Osteoblast (primary cell): ENCODE measurements at regions not wholly inside any gene's neighbourhood (a gene's known extent, or its start where the extent isn't known, plus 50 kb on each side); places are given as distances from the start of the nearest gene placed in this dataset.

Experiments
- DNase-seq: peaks from one replicate; pipeline ENCODE4 v3.0.0; 2011; ENCODE audit warnings: low spot score, mixed read lengths; ENCODE audit not compliant: insufficient read length; ENCODE audit errors: missing footprints
- H2AFZ ChIP-seq: 2 replicates; pipeline ENCODE4 v1.6.0; 2011; ENCODE audit warnings: mild to moderate bottlenecking, low read length
- H3K27ac ChIP-seq: 2 replicates; pipeline ENCODE4 v1.5.1; 2011; ENCODE audit warnings: mild to moderate bottlenecking, low read depth, low read length, moderate library complexity
- H3K27me3 ChIP-seq: 2 replicates; pipeline ENCODE4 v1.6.0; 2012; ENCODE audit warnings: mild to moderate bottlenecking, control low read depth, inconsistent platforms, low read length, moderate library complexity; ENCODE audit not compliant: insufficient read depth
- H3K36me3 ChIP-seq: 2 replicates; pipeline ENCODE4 v1.5.1; 2011; ENCODE audit warnings: mild to moderate bottlenecking, low read length, control low read depth, moderate library complexity; ENCODE audit not compliant: insufficient read depth
- H3K4me1 ChIP-seq: 2 replicates; pipeline ENCODE4 v1.5.1; 2011; ENCODE audit warnings: mild to moderate bottlenecking, low read length, control low read depth, moderate library complexity; ENCODE audit not compliant: insufficient read depth
- H3K4me2 ChIP-seq: 2 replicates; pipeline ENCODE4 v1.6.0; 2011; ENCODE audit warnings: mild to moderate bottlenecking, low read length; ENCODE audit not compliant: insufficient read depth
- H3K4me3 ChIP-seq: fragments of 200-600 bp; sonication (generic); 3 replicates; pipeline ENCODE4 v1.5.1; 2012; ENCODE audit warnings: mild to moderate bottlenecking, low read length, inconsistent platforms; ENCODE audit not compliant: insufficient read depth
- H3K79me2 ChIP-seq: 2 replicates; pipeline ENCODE4 v1.6.0; 2012; ENCODE audit warnings: mild to moderate bottlenecking, low read length, control low read depth, inconsistent platforms; ENCODE audit not compliant: insufficient read depth
- H3K9me3 ChIP-seq: 2 replicates; pipeline ENCODE4 v1.5.1; 2011; ENCODE audit warnings: low read depth, low read length, control low read depth
- H4K20me1 ChIP-seq: 2 replicates; pipeline ENCODE4 v1.6.0; 2012; ENCODE audit warnings: mild to moderate bottlenecking, low read length, control low read depth; ENCODE audit not compliant: insufficient read depth
- TF ChIP-seq, protein P1 (sequence below): IDR thresholded peaks from 2 replicates; pipeline ENCODE4 v1.5.1; 2011; ENCODE audit warnings: mild to moderate bottlenecking, low read depth, low read length, moderate library complexity; ENCODE audit errors: extremely low read depth

DNA sequence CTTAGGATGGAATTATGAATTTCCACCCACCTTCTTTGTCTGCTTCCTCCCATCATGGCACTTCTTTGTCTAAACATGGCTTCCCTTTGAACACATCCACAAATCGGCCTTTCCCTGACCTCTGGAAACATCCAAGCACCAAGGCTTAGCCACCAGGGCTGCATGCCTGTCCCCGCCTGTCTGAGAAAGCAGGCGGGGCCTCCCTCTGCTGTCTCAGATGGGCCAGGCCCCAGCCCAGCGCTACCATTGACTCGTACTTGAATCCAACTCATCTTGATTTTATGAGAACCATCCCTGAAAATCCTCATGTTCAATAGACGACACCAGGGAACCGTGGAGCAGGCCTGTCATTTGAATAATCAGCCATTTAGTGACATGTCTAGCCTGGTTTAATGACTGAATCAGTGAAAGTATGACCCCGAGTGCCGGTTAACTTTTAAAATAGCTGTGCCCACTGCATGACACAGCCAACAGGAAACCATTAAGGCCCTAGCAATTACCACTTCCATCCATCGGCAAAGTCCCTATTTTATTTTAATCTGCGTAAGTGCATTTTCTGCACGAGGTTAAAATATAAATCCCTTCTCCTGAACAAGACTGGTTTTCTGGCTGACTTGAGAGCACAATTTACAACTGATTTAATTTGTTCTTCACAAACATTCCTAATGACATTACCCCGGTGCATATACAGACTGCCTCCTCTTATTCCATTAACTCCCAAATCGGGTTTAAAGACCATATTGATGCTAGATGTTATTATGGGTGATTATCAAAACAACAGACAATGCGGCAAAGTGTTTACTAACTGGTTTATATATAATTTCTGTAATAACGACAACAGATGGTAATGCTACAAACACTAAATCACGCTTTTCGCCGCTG, 194.7 kb downstream of the BUB3 start:
- H3K79me2 ChIP-seq: no peaks in the 10 kb centered on the region
- H2AFZ ChIP-seq: no peak overlapping the region
- no peaks in the 10 kb centered on the region for H3K27me3 ChIP-seq
- H4K20me1 ChIP-seq: no peaks in the 10 kb centered on the region
- no peak overlapping the region for H3K4me2 ChIP-seq
- no peak for DNase-seq
- H3K27ac ChIP-seq: no peak overlapping the region
- no peaks in the 10 kb centered on the region for H3K36me3 ChIP-seq
- no peaks in the 10 kb centered on the region for H3K9me3 ChIP-seq
- no peak overlapping the region for H3K4me3 ChIP-seq
- no peaks in the 10 kb centered on the region for H3K4me1 ChIP-seq
- TF ChIP-seq, protein P1, sequence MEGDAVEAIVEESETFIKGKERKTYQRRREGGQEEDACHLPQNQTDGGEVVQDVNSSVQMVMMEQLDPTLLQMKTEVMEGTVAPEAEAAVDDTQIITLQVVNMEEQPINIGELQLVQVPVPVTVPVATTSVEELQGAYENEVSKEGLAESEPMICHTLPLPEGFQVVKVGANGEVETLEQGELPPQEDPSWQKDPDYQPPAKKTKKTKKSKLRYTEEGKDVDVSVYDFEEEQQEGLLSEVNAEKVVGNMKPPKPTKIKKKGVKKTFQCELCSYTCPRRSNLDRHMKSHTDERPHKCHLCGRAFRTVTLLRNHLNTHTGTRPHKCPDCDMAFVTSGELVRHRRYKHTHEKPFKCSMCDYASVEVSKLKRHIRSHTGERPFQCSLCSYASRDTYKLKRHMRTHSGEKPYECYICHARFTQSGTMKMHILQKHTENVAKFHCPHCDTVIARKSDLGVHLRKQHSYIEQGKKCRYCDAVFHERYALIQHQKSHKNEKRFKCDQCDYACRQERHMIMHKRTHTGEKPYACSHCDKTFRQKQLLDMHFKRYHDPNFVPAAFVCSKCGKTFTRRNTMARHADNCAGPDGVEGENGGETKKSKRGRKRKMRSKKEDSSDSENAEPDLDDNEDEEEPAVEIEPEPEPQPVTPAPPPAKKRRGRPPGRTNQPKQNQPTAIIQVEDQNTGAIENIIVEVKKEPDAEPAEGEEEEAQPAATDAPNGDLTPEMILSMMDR: no peak

DNA sequence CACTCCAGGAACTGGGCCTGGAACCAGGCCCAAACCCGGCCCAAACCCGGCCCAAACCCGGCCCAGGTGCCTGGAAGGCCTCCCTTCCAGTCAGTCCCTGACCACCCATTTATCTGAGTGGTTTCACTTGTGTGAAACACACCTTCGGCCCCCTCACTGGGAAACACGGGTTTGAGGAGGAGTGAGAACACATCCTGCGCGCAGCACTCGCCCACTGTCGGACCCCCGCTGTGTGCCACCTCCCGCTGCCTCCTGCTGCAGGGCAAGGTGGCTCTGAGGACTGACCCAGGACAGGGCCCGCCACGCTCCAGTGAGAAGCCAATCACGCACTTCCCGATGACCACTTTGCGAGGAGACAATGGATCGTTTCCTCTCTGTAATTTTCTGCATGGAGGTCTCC, 197.5 kb downstream of the BUB3 start:
- H3K27ac ChIP-seq: no peak overlapping the region
- no peaks in the 10 kb centered on the region for H3K27me3 ChIP-seq
- DNase-seq: no peak
- no peak overlapping the region for H3K4me3 ChIP-seq
- H3K36me3 ChIP-seq: no peaks in the 10 kb centered on the region
- no peak overlapping the region for H3K4me2 ChIP-seq
- H3K79me2 ChIP-seq: no peaks in the 10 kb centered on the region
- no peaks in the 10 kb centered on the region for H3K4me1 ChIP-seq
- H2AFZ ChIP-seq: no peak overlapping the region
- no peaks in the 10 kb centered on the region for H4K20me1 ChIP-seq
- H3K9me3 ChIP-seq: no peaks in the 10 kb centered on the region
- TF ChIP-seq, protein P1: no peak

DNA sequence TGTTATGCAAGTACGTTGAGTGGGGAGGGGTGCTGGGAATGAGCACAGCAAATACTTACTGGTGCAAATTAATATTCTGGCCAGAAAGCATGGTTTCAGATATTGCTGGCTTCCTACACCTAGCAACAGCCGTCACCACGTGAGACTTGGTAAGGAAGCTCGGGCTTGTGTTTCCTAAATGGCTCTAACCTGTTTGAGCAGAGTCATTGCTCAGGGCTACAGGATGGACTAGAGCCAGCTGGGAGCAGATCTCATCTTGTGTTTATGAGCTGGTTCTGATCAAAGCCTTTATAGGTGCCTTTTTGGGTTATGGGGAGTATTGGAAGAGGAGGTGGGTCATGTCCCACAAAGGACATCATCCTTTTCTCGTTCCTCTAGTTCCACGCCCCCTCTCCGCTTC, 200.3 kb downstream of the BUB3 start:
- Histone ChIP-seq H3K27me3 (peaks cover 2% of the 10 kb centered on the region), H3K4me3 (no peak overlapping the region), H3K79me2 (no peaks in the 10 kb centered on the region), H3K4me1 (no peaks in the 10 kb centered on the region), H3K27ac (no peak overlapping the region), H4K20me1 (no peaks in the 10 kb centered on the region), H3K4me2 (no peak overlapping the region), H2AFZ (no peak overlapping the region), H3K36me3 (no peaks in the 10 kb centered on the region), H3K9me3 (no peaks in the 10 kb centered on the region)
- TF ChIP-seq, protein P1: no peak
- no peak for DNase-seq

DNA sequence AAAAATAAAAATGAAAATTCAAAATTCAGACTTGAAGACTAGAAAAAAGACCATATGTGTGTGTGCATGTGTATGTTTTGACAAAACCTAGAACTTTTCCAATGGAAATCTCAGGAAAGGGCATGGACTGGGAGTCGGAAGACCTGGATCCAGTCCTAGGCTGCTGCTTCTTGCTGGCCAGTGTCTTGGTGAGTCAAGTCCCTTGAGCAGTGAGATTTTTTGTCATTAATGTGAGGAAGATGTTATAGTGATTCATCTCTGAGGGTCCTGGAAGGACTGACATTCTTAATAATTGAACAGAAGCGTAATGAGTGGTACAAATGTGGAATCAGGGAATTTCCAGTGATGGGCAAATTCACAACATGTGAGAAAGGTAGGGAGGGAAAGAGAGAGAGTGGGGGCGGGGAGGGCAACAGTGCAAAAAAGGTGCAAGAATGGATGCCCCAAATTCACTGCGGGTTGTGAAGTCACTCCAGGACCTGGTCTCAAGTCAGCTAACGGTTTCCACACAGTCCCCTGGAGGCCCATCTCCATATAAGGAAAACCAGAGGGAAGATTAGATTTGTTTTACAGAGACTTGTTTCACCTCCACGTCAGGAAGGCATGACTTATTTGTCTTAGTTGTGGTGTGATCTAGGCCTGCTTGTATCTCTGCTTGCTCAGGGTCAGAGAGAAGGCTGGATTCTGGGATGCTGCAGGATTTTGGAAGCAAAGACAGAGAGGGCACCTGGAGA, 201.7 kb downstream of the BUB3 start:
- H3K27me3 ChIP-seq: peaks cover 2% of the 10 kb centered on the region
- H3K4me3 ChIP-seq: no peak overlapping the region
- no peak overlapping the region for H2AFZ ChIP-seq
- H3K4me1 ChIP-seq: no peaks in the 10 kb centered on the region
- H3K4me2 ChIP-seq: no peak overlapping the region
- DNase-seq: no peak
- TF ChIP-seq, protein P1: no peak
- no peaks in the 10 kb centered on the region for H3K9me3 ChIP-seq
- H3K27ac ChIP-seq: no peak overlapping the region
- no peaks in the 10 kb centered on the region for H3K36me3 ChIP-seq
- H3K79me2 ChIP-seq: no peaks in the 10 kb centered on the region
- H4K20me1 ChIP-seq: no peaks in the 10 kb centered on the region
